Neutrophil (primary cell): ENCODE measurements at regions not wholly inside any gene's neighbourhood (a gene's known extent, or its start where the extent isn't known, plus 50 kb on each side); places are given as distances from the start of the nearest gene placed in this dataset.

Experiments
- H3K27ac ChIP-seq: fragments of 200-600 bp; sonication (generic); 2 replicates; pipeline ENCODE4 v1.5.1; 2016; ENCODE audit warnings: mild to moderate bottlenecking, moderate library complexity
- H3K27me3 ChIP-seq: fragments of 200-600 bp; sonication (generic); 2 replicates; pipeline ENCODE4 v1.6.0; 2016; ENCODE audit warnings: mild to moderate bottlenecking
- H3K36me3 ChIP-seq: fragments of 200-600 bp; sonication (generic); 2 replicates; pipeline ENCODE4 v1.5.1; 2017
- H3K4me1 ChIP-seq, 2 experiments: fragments of 200-600 bp in 1 of 2; sonication (generic) in 1 of 2; 1 replicate in 1 of 2; 2 replicates in 1 of 2; pipeline versions ENCODE4 v1.5.1 to v1.6.1; 2013 to 2016; ENCODE audit warnings: low read depth in 1 of 2, low read length in 1 of 2, mild to moderate bottlenecking in 1 of 2, moderate library complexity in 1 of 2; ENCODE audit not compliant: control insufficient read depth in 1 of 2, insufficient read depth in 1 of 2
- H3K4me3 ChIP-seq, 2 experiments: fragments of 200-600 bp in 1 of 2; sonication (generic) in 1 of 2; 1 replicate in 1 of 2; 2 replicates in 1 of 2; pipeline ENCODE4 v1.5.1; 2013 to 2016; ENCODE audit warnings: low read depth in 1 of 2, low read length in 1 of 2, mild to moderate bottlenecking in 1 of 2, moderate library complexity in 1 of 2
- H3K9me3 ChIP-seq: fragments of 200-600 bp; sonication (generic); 2 replicates; pipeline ENCODE4 v1.5.1; 2016
- TF ChIP-seq, protein P1 (sequence below): fragments of 200-600 bp; sonication (generic); IDR thresholded peaks from 2 replicates; pipeline ENCODE4 v1.5.1; 2016; ENCODE audit warnings: antibody characterized with exemption

DNA sequence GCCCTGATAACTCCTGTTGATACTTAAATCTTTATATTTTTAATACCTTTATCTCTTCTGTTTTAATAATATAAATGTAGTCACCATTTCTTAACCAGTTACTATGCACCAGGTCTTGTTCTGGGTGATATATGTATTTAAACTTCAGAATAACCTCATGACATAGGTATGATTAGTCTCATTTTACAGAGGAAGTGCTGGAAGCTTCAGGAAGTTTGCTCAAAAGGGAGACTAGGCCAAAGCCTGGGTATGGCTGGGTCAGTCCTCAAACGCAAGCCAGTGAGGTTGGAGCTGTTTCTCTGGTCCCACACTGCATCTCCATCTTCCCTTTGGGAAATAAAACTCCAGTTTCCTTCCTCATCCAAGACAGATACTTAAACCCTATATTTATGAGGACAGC lies 204.7 kb upstream of the TANK start:
- H3K36me3 ChIP-seq: no peaks in the 10 kb centered on the region
- no peaks in the 10 kb centered on the region for H3K9me3 ChIP-seq
- TF ChIP-seq, protein P1, sequence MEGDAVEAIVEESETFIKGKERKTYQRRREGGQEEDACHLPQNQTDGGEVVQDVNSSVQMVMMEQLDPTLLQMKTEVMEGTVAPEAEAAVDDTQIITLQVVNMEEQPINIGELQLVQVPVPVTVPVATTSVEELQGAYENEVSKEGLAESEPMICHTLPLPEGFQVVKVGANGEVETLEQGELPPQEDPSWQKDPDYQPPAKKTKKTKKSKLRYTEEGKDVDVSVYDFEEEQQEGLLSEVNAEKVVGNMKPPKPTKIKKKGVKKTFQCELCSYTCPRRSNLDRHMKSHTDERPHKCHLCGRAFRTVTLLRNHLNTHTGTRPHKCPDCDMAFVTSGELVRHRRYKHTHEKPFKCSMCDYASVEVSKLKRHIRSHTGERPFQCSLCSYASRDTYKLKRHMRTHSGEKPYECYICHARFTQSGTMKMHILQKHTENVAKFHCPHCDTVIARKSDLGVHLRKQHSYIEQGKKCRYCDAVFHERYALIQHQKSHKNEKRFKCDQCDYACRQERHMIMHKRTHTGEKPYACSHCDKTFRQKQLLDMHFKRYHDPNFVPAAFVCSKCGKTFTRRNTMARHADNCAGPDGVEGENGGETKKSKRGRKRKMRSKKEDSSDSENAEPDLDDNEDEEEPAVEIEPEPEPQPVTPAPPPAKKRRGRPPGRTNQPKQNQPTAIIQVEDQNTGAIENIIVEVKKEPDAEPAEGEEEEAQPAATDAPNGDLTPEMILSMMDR: no peak
- no peaks in the 10 kb centered on the region for H3K27me3 ChIP-seq
- H3K4me1 ChIP-seq: no peaks in the 10 kb centered on the region
- no peak overlapping the region for H3K4me3 ChIP-seq
- H3K27ac ChIP-seq: no peak overlapping the region

DNA sequence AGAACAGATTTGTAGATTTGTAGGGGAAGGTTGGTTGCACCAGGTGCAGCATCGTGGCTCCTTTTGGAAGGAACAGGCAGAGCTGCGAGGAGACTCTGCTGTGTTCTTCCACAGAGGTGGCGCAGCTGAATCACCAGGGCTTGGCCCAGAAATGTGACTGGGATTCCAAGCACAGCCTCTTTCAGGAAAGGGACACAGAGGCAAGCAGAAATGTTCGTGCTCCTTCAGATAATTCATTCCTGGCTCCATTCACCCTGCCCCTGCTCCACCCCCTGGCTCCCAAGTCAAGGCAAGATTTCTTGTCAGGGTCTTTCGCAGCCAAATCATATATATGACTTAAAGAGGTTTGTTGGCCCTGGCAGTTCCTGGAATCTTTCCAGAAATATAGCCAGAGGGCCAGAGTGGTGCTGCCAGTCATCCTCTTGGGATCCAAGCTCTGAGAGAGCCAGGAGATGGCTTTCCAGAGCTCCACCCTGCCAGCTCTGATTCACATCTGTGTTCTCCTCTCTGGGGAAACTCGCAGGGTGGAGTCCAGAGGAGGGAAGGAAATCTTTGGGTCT lies 203.9 kb upstream of the TANK start:
- H3K4me1 ChIP-seq: no peaks in the 10 kb centered on the region
- no peaks in the 10 kb centered on the region for H3K27me3 ChIP-seq
- TF ChIP-seq, protein P1: no peak
- no peaks in the 10 kb centered on the region for H3K9me3 ChIP-seq
- H3K36me3 ChIP-seq: no peaks in the 10 kb centered on the region
- H3K4me3 ChIP-seq: no peak overlapping the region
- H3K27ac ChIP-seq: no peak overlapping the region

DNA sequence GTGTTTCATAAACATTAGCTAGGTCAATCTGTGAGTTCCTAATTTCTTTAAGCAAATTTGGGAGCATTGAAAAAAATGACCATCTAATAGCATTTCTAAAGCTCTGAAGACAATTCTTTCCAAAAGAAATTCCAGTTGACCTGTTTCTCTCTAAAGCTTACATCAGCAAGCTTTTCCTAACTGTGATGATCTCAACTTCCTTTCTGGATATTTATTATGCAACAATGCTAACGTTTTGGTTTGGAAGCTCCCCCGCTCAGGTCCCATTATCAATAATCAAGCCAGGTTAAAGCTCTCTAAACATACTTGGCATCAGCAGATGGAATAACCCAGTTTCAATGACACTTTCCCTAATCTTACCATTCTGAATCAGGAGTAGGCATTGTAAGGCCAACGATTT lies 196.3 kb upstream of the TANK start:
- TF ChIP-seq, protein P1: no peak

DNA sequence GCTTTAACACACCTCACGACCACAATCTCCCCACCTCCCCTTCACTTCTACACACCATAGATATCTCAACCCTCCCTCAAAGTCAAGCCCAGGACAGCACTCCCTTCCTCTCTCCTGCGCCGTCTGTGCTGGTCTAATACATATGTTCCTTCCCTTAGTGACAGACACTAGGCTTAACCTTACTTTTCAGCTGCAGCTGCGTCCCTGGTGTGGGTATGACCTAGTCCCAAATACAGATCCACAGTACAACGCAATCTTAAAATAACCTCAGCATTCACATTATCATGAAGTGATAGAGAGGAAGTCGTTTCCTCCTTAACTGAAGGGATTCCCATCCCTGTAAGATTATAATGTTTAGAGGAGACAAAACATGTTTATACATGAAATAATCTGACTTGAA lies 192.7 kb upstream of the TANK start:
- TF ChIP-seq, protein P1: no peak
- Histone ChIP-seq H3K27ac (no peak overlapping the region), H3K27me3 (no peaks in the 10 kb centered on the region), H3K4me1 (no peaks in the 10 kb centered on the region), H3K36me3 (no peaks in the 10 kb centered on the region), H3K9me3 (no peaks in the 10 kb centered on the region), H3K4me3 (no peak overlapping the region)

More for the DNA sequence above, 196.3 kb upstream of the TANK start:
- Histone ChIP-seq H3K4me1 (no peaks in the 10 kb centered on the region), H3K27me3 (no peaks in the 10 kb centered on the region), H3K36me3 (no peaks in the 10 kb centered on the region), H3K4me3 (no peak overlapping the region), H3K27ac (no peak overlapping the region), H3K9me3 (no peaks in the 10 kb centered on the region)

DNA sequence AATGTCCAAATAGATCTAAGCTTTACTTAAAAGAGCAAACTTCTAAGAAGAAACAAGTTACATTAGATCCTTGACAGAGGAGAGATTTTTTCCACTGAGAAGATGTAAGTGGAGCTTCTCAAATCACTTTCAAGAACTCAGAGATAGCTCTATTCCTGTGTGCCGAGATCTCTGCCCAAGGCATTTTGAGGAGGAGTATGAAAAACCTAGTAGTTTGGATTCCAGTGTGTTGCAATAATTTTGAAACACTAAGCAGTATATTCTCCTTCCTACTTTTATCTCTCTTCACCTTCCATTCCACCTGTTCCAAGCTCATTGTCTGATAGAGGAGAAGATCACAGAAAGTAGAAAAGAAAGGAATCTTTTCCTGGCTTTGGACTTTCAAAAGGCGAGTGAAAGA lies 192.0 kb upstream of the TANK start:
- no peaks in the 10 kb centered on the region for H3K4me1 ChIP-seq

More for the DNA sequence above, 192.0 kb upstream of the TANK start:
- H3K36me3 ChIP-seq: no peaks in the 10 kb centered on the region
- no peak overlapping the region for H3K27ac ChIP-seq
- H3K27me3 ChIP-seq: no peaks in the 10 kb centered on the region
- TF ChIP-seq, protein P1: no peak
- no peak overlapping the region for H3K4me3 ChIP-seq
- no peaks in the 10 kb centered on the region for H3K9me3 ChIP-seq
